ACC112 (cell line): ENCODE measurements at regions not wholly inside any gene's neighbourhood (a gene's known extent, or its start where the extent isn't known, plus 50 kb on each side); places are given as distances from the start of the nearest gene placed in this dataset.

Experiments used
- H2AFZ ChIP-seq: fragments of 200-600 bp; sonication (generic); one replicate; pipeline ENCODE4 v1.6.0; 2017; ENCODE audit warnings: antibody characterized with exemption, low read length; ENCODE audit not compliant: unreplicated experiment
- H3K27ac ChIP-seq: fragments of 200-600 bp; sonication (generic); 2 replicates; pipeline ENCODE4 v1.5.1; 2014; ENCODE audit warnings: low read depth, mild to moderate bottlenecking, antibody characterized with exemption, low read length, moderate library complexity
- H3K27me3 ChIP-seq: fragments of 200-600 bp; sonication (generic); 2 replicates; pipeline ENCODE4 v1.6.1; 2014; ENCODE audit warnings: mild to moderate bottlenecking, antibody characterized with exemption, low read length, moderate library complexity, mixed read lengths; ENCODE audit not compliant: insufficient read depth
- H3K36me3 ChIP-seq: fragments of 200-600 bp; sonication (generic); 2 replicates; pipeline ENCODE4 v1.6.1; 2016; ENCODE audit warnings: mild to moderate bottlenecking, antibody characterized with exemption, low read length, moderate library complexity, mixed read lengths; ENCODE audit not compliant: insufficient read depth
- H3K4me1 ChIP-seq: fragments of 200-600 bp; sonication (generic); one replicate; pipeline ENCODE4 v1.6.1; 2016; ENCODE audit warnings: low read length, mixed read lengths; ENCODE audit not compliant: insufficient read depth, unreplicated experiment, control insufficient read depth
- H3K4me3 ChIP-seq: fragments of 200-600 bp; sonication (generic); 2 replicates; pipeline ENCODE4 v1.5.1; 2014; ENCODE audit warnings: mild to moderate bottlenecking, low read depth, low read length
- H3K79me2 ChIP-seq: fragments of 200-600 bp; sonication (generic); one replicate; pipeline ENCODE4 v1.6.0; 2016; ENCODE audit warnings: low read length; ENCODE audit not compliant: control insufficient read depth, unreplicated experiment, insufficient read depth

DNA sequence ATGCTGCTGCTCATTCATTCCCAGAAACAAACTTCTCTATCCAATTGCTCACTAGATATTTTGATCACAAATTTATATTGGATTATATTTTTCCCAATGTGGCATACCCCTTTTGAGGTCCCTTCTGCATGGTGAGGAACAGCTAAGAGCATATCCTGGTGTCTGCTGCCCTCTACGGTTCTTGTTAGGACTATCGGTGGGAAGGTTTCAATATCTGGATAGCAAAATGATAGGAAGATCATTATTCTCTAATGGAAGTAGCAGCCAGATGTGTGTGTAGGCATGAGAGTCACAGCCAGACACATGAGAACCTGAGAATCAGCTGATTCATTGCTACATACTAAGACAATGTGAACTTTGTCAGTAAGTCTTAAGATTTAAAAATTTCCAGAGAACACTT, 1422.4 kb upstream of the MIR17HG start:
- Histone ChIP-seq H3K27me3 (no peaks in the 10 kb centered on the region), H3K36me3 (no peaks in the 10 kb centered on the region), H3K27ac (no peak overlapping the region), H3K79me2 (no peaks in the 10 kb centered on the region), H2AFZ (no peak overlapping the region), H3K4me3 (no peak overlapping the region), H3K4me1 (peaks cover 7% of the 10 kb centered on the region)

DNA sequence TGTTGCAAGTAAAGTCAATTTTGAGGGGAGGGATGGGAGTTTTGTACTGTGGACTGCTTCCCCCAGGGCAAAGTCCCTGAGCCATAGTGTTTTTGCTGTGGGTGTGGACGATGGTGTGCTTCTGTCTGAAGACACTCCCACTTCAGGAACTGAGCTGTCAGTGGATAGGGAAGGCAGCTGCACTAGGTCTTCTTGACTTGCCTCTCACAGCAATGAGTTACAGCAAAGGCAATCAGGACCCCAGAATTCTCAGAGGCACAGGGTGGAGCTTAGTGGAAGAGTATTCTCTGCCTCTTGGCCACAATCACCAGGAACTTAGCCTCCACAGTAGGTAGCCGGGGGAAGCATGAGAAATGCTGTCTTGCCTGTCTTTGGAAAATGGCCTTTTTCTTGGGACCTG, 1416.6 kb upstream of the MIR17HG start:
- Histone ChIP-seq H3K4me3 (no peak overlapping the region), H3K27me3 (no peaks in the 10 kb centered on the region), H2AFZ (no peak overlapping the region), H3K79me2 (no peaks in the 10 kb centered on the region), H3K36me3 (no peaks in the 10 kb centered on the region), H3K4me1 (no peaks in the 10 kb centered on the region), H3K27ac (no peak overlapping the region)

DNA sequence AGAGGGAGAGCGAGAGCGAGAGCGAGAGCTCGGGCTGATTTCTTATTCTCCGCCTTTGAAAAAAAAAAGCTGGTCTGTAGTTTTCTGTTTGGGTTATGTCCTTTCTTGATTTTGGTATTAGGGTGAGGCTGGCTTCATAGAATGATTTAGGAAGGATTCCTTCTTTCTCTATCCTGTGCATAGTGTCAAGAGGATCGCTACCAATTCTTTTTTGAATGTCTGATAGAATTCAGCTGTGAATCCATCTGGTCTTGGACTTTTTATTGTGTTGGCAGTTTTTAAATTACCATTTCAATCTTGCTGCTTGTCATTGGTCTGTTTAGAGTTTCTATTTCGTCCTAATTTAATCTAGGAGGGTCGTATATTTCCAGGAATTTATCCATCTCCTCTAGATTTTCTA, 1414.6 kb upstream of the MIR17HG start:
- Histone ChIP-seq H3K4me1 (no peaks in the 10 kb centered on the region), H3K27me3 (no peaks in the 10 kb centered on the region), H3K79me2 (no peaks in the 10 kb centered on the region), H3K4me3 (no peak overlapping the region), H3K36me3 (no peaks in the 10 kb centered on the region), H3K27ac (no peak overlapping the region), H2AFZ (no peak overlapping the region)

DNA sequence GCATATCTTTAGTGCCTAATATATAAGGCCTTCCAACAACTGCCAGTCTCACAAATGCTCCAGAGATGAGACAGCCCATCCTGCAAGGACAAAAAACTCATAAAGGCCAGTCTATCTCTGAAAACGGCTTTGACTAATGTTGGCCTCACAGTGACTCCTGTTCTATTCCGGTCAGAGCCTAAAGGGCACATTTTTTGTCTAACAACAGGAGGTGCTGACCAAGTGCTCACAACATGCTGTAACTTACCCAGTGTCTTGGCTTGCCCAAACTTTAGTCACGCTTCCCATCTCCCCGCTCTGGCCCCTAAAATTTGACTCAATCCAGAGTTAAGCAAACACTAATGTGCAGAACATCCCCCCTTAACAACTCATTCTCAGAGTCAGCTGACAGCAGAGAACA, 1411.2 kb upstream of the MIR17HG start:
- Histone ChIP-seq H3K4me3 (no peak overlapping the region), H3K36me3 (no peaks in the 10 kb centered on the region), H3K27me3 (no peaks in the 10 kb centered on the region), H2AFZ (no peak overlapping the region), H3K4me1 (no peaks in the 10 kb centered on the region), H3K79me2 (no peaks in the 10 kb centered on the region), H3K27ac (no peak overlapping the region)

DNA sequence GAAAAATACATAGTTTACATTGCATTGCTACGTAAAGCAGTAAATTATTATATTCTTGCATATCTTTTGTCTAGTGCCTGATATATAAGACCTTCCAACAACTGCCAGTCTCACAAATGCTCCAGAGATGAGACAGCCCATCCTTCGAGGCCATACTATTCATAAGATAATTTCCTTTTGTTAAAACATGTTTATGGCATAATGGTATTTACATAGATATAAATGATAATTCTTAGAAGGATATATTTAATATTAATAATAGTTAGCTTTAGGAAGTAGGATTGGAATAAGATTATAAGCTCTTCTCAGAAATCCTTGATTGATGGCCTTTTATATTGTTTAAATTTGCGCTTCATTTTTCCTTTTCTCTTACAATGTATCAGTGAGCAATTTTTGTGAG, 1410.1 kb upstream of the MIR17HG start:
- Histone ChIP-seq H3K4me1 (no peaks in the 10 kb centered on the region), H3K27me3 (no peaks in the 10 kb centered on the region), H3K36me3 (no peaks in the 10 kb centered on the region), H3K4me3 (no peak overlapping the region), H3K79me2 (no peaks in the 10 kb centered on the region), H3K27ac (no peak overlapping the region), H2AFZ (no peak overlapping the region)

DNA sequence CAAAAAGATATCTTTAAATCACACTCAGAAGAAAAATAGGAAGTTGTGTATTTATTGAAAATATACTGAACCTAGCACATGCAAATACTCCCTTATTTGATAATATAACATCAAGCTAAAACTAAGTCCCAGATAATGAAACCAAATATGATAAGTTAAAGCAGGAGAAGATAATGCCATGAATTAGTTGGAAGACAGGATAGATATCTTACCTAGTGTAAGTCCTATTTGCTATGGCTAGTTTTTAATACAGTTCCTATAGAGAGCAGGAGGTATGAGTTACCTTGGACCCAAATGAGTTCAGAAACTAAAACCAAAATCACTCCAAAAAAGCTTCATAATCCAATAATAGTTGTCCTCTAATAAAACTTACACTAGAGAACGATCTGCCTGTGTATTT, 1407.1 kb upstream of the MIR17HG start:
- Histone ChIP-seq H3K4me1 (no peaks in the 10 kb centered on the region), H2AFZ (no peak overlapping the region), H3K4me3 (no peak overlapping the region), H3K79me2 (no peaks in the 10 kb centered on the region), H3K27me3 (no peaks in the 10 kb centered on the region), H3K27ac (no peak overlapping the region), H3K36me3 (no peaks in the 10 kb centered on the region)

DNA sequence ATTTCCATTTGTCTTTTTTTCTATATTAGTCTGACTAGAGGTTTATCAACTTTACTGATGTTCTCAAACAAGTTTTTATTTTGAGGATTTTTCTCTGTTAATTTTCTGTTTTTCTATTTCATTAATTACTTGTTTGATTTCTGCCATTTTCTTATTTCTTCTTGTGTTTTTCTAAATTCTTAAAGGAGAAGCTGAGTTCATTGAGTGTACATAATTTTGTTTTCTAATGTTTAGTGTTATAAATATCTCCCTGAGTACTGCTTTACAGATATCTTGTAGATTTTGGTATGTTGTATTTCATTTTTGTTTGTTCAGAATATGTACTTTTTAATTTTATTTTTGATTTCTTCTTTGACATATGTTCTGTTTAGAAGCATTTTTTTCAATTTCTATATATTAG, 1404.3 kb upstream of the MIR17HG start:
- no peaks in the 10 kb centered on the region for H3K36me3 ChIP-seq
- H3K27me3 ChIP-seq = no peaks in the 10 kb centered on the region
- H2AFZ ChIP-seq = no peak overlapping the region
- H3K27ac ChIP-seq = no peak overlapping the region
- no peaks in the 10 kb centered on the region for H3K79me2 ChIP-seq
- no peak overlapping the region for H3K4me3 ChIP-seq
- H3K4me1 ChIP-seq = no peaks in the 10 kb centered on the region

DNA sequence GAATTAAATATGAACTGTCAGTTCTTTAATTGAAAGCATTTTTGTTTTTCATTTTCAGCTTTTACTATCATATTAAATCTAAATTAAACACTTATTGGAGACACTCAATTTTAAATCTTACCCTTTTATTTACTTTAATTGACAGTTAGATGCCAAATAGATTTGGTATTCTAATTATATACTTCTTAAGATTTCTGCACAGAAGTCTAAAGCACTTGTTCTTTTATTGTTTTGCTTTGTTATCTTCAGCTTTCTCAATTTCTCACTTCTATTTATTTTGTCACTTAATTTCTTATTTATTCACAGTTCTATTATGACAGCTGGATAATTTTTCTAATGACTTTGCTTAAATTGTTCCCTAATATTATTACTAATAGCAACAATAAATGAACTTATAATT, 1397.3 kb upstream of the MIR17HG start:
- Histone ChIP-seq H3K4me3 (no peak overlapping the region), H3K36me3 (no peaks in the 10 kb centered on the region), H3K4me1 (no peaks in the 10 kb centered on the region), H2AFZ (no peak overlapping the region), H3K27ac (no peak overlapping the region), H3K79me2 (no peaks in the 10 kb centered on the region), H3K27me3 (no peaks in the 10 kb centered on the region)

DNA sequence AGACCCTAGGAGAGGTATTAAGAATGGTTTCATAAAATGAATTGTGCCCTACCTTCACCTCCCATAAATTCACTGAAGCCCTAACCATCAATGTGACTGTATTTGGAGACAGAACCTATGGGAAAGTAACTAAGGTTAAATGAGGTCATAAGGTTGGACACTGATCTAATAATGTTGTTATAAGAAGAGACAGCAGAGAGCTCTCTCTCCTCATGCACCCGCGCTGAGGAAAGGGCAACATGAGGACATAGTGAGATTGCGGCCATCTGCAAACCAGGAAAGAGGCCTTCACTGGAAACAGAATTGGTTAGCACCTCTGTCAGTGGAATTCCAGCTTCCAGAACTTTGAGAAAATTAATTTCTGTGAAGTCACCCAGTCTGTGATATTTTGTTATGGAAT, 1396.1 kb upstream of the MIR17HG start:
- no peaks in the 10 kb centered on the region for H3K4me1 ChIP-seq
- no peaks in the 10 kb centered on the region for H3K36me3 ChIP-seq
- H3K4me3 ChIP-seq = no peak overlapping the region
- no peaks in the 10 kb centered on the region for H3K27me3 ChIP-seq
- no peak overlapping the region for H3K27ac ChIP-seq
- no peak overlapping the region for H2AFZ ChIP-seq
- no peaks in the 10 kb centered on the region for H3K79me2 ChIP-seq

DNA sequence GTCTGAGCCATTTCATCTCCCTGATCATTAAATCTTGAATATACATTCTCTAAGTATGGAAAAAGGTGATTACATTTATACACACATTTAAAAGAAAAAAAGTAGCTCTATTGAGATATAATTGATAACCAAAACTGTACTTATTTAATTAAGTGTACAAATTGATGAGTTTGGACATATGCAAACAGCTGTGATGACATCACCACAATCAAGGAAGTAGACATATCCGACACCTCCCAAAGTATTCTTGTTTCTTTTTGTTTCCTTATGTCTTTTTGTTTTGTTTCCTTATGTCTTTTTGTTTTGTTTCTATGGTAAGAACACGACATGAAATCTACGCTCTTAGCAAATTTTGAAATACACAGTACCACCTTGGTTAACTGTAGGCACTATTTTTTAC, 1393.9 kb upstream of the MIR17HG start:
- Histone ChIP-seq H3K27me3 (no peaks in the 10 kb centered on the region), H3K36me3 (no peaks in the 10 kb centered on the region), H3K27ac (no peak overlapping the region), H2AFZ (no peak overlapping the region), H3K79me2 (no peaks in the 10 kb centered on the region), H3K4me3 (no peak overlapping the region), H3K4me1 (no peaks in the 10 kb centered on the region)

DNA sequence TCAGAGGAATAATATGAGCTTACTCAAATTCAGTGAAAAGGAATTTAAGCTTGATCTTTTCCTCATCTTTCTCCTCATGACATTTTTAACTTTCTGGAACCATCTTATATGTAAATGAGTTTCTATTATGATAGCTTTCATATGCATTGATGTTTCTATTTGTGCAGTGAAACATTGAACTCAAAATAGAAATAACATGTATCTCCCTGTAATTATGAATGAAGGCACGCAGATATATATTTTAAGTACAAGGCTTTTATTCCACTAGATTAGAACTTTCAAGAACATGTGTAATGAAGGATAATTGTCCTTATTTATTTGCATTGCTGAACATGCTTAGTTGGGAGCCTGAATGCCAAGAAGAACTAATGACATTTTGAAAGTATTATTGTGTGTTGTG, 1391.7 kb upstream of the MIR17HG start:
- Histone ChIP-seq H3K4me3 (no peak overlapping the region), H3K36me3 (no peaks in the 10 kb centered on the region), H3K27ac (no peak overlapping the region), H3K4me1 (no peaks in the 10 kb centered on the region), H2AFZ (no peak overlapping the region), H3K79me2 (no peaks in the 10 kb centered on the region), H3K27me3 (no peaks in the 10 kb centered on the region)

DNA sequence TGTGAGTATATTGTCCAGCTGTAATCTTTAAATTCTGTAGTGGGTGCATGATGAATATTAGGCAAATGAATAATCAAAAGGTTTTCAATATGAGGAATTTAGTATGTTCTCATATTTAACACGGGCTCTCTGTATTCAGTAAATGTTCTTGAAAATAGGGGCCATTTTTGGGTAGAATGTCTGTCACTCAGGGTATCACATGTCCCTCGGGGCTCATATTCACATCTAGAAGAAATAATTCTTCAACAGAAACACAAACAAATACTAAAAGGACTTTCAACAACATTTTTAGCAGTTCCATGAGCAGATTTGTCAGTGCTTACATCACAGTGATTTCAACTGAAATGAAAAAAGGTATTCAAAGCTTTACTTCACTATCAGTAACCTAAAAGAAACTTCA, 1388.4 kb upstream of the MIR17HG start:
- Histone ChIP-seq H2AFZ (no peak overlapping the region), H3K4me3 (no peak overlapping the region), H3K36me3 (no peaks in the 10 kb centered on the region), H3K27ac (no peak overlapping the region), H3K79me2 (no peaks in the 10 kb centered on the region), H3K4me1 (no peaks in the 10 kb centered on the region), H3K27me3 (no peaks in the 10 kb centered on the region)
